B cell (primary cell): ENCODE measurements at regions not wholly inside any gene's neighbourhood (a gene's known extent, or its start where the extent isn't known, plus 50 kb on each side); places are given as distances from the start of the nearest gene placed in this dataset.

Experiments
- ATAC-seq: fragments of 200-7000 bp; cut with Tn5 transposase; one replicate; pipeline ENCODE4 v1.10.0; 2021; ENCODE audit warnings: low read depth, mild to moderate bottlenecking, moderate number of reproducible peaks, moderate library complexity
- CTCF ChIA-PET: fragments of 350-600 bp; sonication (Branson Sonifier 250); formaldehyde crosslinking; loops from one replicate; lab custom pipeline; 2021; ENCODE audit warnings: antibody characterized with exemption, inconsistent platforms; lab: Charles Lee
- POLR2A ChIA-PET: fragments of 350-600 bp; sonication (Branson Sonifier 250); formaldehyde crosslinking; loops from one replicate; lab custom pipeline; 2021; ENCODE audit warnings: antibody characterized with exemption; lab: Charles Lee
- DNase-seq: peaks from one replicate; pipeline ENCODE4 v3.0.0; 2013
- H2AFZ ChIP-seq: 2 replicates; pipeline ENCODE4 v1.6.1; 2012; ENCODE audit warnings: mild to moderate bottlenecking, low read depth, low read length; ENCODE audit not compliant: insufficient read depth, poor library complexity, severe bottlenecking
- H3K27ac ChIP-seq, 2 donors: 1 replicate in 1 of 2; 2 replicates in 1 of 2; pipeline ENCODE4 v1.5.1; 2012 to 2013; ENCODE audit warnings: low read length in 2 of 2, mild to moderate bottlenecking in 2 of 2, moderate library complexity in 1 of 2
- H3K27me3 ChIP-seq, 4 experiments: fragments of 200-600 bp in 1 of 4; sonication (generic) in 1 of 4; replicated peaks in 1 of 4; 1 replicate in 2 of 4; 2 replicates in 2 of 4; pipeline versions ENCODE4 v1.6.1 to v1.7.0; 2013 to 2016; ENCODE audit warnings: low read length in 3 of 4, mild to moderate bottlenecking in 2 of 4, mixed read lengths in 1 of 4, moderate library complexity in 1 of 4; ENCODE audit not compliant: insufficient read depth in 4 of 4, control insufficient read depth in 3 of 4; ENCODE audit errors: control extremely low read depth in 1 of 4
- H3K36me3 ChIP-seq, 2 experiments: replicated peaks in 1 of 2; 1 replicate in 1 of 2; 2 replicates in 1 of 2; pipeline versions ENCODE4 v1.6.1 to v1.7.1; 2013; ENCODE audit warnings: low read length in 1 of 2; ENCODE audit not compliant: insufficient read depth in 2 of 2, control insufficient read depth in 1 of 2; ENCODE audit errors: control extremely low read depth in 1 of 2, extremely low read depth in 1 of 2
- H3K4me1 ChIP-seq, 2 donors: fragments of 200-600 bp in 1 of 2; sonication (generic) in 1 of 2; 1 replicate in 1 of 2; 2 replicates in 1 of 2; pipeline versions ENCODE4 v1.5.1 to v1.6.1; 2013 to 2017; ENCODE audit warnings: low read length in 2 of 2; ENCODE audit not compliant: control insufficient read depth in 2 of 2, insufficient read depth in 2 of 2
- H3K4me2 ChIP-seq: replicated peaks from 2 replicates; pipeline ENCODE3; 2012; ENCODE audit warnings: mild to moderate bottlenecking, low read depth, low read length; ENCODE audit not compliant: poor library complexity, severe bottlenecking
- H3K4me3 ChIP-seq, 5 experiments: fragments of 200-600 bp in 1 of 5; sonication (generic) in 1 of 5; 1 replicate in 3 of 5; 2 replicates in 2 of 5; pipeline versions ENCODE4 v1.5.1 to v1.7.0; 2011 to 2016; ENCODE audit warnings: low read length in 4 of 5, mild to moderate bottlenecking in 4 of 5, low read depth in 2 of 5, control low read depth in 1 of 5, moderate library complexity in 1 of 5; ENCODE audit not compliant: insufficient read depth in 1 of 5; ENCODE audit errors: control extremely low read depth in 1 of 5, extremely low read depth in 1 of 5
- H3K79me2 ChIP-seq: fragments of 200-600 bp; sonication (generic); one replicate; pipeline ENCODE4 v1.6.0; 2016; ENCODE audit warnings: low read length; ENCODE audit not compliant: control insufficient read depth, insufficient read depth
- H3K9ac ChIP-seq: fragments of 200-600 bp; sonication (generic); 2 replicates; pipeline ENCODE4 v1.6.1; 2017; ENCODE audit warnings: mild to moderate bottlenecking, low read length, moderate library complexity
- H3K9me3 ChIP-seq, 3 donors: one replicate each; pipeline versions ENCODE4 v1.6.1 to v1.7.1; 2013; ENCODE audit warnings: low read length in 2 of 3; ENCODE audit not compliant: control insufficient read depth in 2 of 3, insufficient read depth in 1 of 3; ENCODE audit errors: control extremely low read depth in 1 of 3
- H4K20me1 ChIP-seq: 2 replicates; pipeline ENCODE4 v1.6.0; 2012; ENCODE audit warnings: mild to moderate bottlenecking, low read length; ENCODE audit not compliant: insufficient read depth, control insufficient read depth, poor library complexity, severe bottlenecking
- H3K27ac Mint-ChIP-seq: one replicate; pipeline ENCODE4 v1.8.0; 2021; ENCODE audit warnings: mixed read lengths
- H3K27me3 Mint-ChIP-seq: one replicate; pipeline ENCODE4 v1.8.0; 2021; ENCODE audit warnings: mixed read lengths
- H3K4me1 Mint-ChIP-seq: one replicate; pipeline ENCODE4 v1.8.0; 2021; ENCODE audit warnings: mixed read lengths
- H3K4me3 Mint-ChIP-seq: one replicate; pipeline ENCODE4 v1.8.0; 2021; ENCODE audit warnings: mixed read lengths
- H3K9me3 Mint-ChIP-seq: one replicate; pipeline ENCODE4 v1.8.0; 2022; ENCODE audit warnings: mixed read lengths; ENCODE audit not compliant: insufficient read depth
- EZH2 ChIP-seq: IDR thresholded peaks from 2 replicates; pipeline ENCODE4 v1.6.1; 2012; ENCODE audit warnings: borderline replicate concordance, low read depth, mild to moderate bottlenecking, moderate library complexity, low read length; ENCODE audit not compliant: insufficient read depth, poor library complexity, severe bottlenecking
- WGBS: methylation state at CpG from one replicate; pipeline ENCODE4 v1.1.5; 2013; ENCODE audit warnings: missing lambda C conversion rate; ENCODE audit not compliant: insufficient coverage; 5-methylcytosine and 5-hydroxymethylcytosine counted together
- intact Hi-C: fragments of 100-400 bp; cut with micrococcal nuclease; formaldehyde crosslinking; loops from one replicate; pipeline ENCODE4 v1.10.0; 2022
- TF ChIP-seq, protein P1 (sequence below): fragments of 200-600 bp; IDR thresholded peaks from one replicate; pipeline ENCODE4 v1.8.0; 2022; ENCODE audit warnings: antibody characterized with exemption, mild to moderate bottlenecking

DNA sequence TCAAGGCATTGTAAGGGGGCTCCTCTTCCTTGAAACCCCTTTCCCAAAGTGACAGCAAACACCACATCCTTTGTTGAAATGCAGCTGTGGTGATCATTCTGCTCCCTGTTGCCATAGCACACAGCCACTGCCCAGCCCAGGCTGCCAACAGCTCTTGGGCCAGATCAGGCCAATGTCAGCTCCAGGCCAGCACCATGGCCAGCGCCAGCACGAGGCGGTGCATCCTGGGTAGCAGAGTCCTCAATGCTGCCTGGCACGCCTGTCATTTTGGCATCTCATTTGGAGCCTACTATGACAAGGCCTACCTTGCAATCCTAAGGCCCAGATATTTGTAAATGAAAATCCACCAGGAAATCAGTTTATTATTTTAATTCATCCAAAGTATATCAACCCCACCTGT, 390.6 kb downstream of the DNAH5 start:
- ATAC-seq (no peak), DNase-seq (no peak)
- Histone ChIP-seq H3K27ac (no peak overlapping the region), H3K9me3 (peaks cover 0 to 4% (median 0%) of the 10 kb centered on the region in 3 donors), H3K79me2 (no peaks in the 10 kb centered on the region), H3K36me3 (no peaks in the 10 kb centered on the region), H3K4me1 (no peaks in the 10 kb centered on the region), H3K27me3 (no peaks in the 10 kb centered on the region), H3K4me3 (no peak overlapping the region), H3K9ac (no peak overlapping the region), H3K4me2 (no peak overlapping the region), H4K20me1 (no peaks in the 10 kb centered on the region), H2AFZ (no peak overlapping the region)
- 32% methylated on average over 3 of the region's 4 CpGs for WGBS
- Mint-ChIP-seq H3K4me1 (no peaks in the 10 kb centered on the region), H3K27me3 (no peaks in the 10 kb centered on the region), H3K4me3 (no peak overlapping the region), H3K27ac (no peak overlapping the region), H3K9me3 (peaks cover 5% of the 10 kb centered on the region)
- POLR2A ChIA-PET = no interaction called here
- intact Hi-C loops = no loop called here
- CTCF ChIA-PET = no interaction called here
- no peak for TF ChIP-seq EZH2
- TF ChIP-seq, protein P1, sequence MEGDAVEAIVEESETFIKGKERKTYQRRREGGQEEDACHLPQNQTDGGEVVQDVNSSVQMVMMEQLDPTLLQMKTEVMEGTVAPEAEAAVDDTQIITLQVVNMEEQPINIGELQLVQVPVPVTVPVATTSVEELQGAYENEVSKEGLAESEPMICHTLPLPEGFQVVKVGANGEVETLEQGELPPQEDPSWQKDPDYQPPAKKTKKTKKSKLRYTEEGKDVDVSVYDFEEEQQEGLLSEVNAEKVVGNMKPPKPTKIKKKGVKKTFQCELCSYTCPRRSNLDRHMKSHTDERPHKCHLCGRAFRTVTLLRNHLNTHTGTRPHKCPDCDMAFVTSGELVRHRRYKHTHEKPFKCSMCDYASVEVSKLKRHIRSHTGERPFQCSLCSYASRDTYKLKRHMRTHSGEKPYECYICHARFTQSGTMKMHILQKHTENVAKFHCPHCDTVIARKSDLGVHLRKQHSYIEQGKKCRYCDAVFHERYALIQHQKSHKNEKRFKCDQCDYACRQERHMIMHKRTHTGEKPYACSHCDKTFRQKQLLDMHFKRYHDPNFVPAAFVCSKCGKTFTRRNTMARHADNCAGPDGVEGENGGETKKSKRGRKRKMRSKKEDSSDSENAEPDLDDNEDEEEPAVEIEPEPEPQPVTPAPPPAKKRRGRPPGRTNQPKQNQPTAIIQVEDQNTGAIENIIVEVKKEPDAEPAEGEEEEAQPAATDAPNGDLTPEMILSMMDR = no peak

DNA sequence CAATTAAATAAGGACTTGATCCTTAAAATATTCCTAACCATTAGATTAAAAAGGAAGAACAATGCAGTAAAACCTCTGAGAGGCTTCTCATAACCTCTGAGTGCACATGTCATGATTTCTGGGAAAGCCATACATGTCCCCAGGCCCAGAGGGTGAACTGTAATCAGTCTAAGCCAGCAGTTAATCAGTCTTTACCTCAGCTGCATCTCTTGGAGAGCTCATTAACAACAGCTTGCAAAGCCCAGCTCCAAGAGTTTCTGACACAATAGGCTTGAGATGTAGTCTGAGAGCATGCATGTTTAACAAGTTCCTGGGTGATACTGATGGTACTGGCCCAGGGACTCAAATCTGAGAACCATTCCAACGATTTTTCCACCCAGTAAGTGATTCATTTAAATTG, 392.1 kb downstream of the DNAH5 start:
- H3K9me3 ChIP-seq = peaks cover 0 to 4% (median 0%) of the 10 kb centered on the region in 3 donors
- H3K9ac ChIP-seq = no peak overlapping the region
- POLR2A ChIA-PET = no interaction called here
- intact Hi-C loops = no loop called here
- H3K27me3 ChIP-seq = no peaks in the 10 kb centered on the region
- H3K27ac ChIP-seq = no peak overlapping the region
- CTCF ChIA-PET = no interaction called here
- H3K27me3 Mint-ChIP-seq = no peaks in the 10 kb centered on the region
- no peak overlapping the region for H3K4me3 ChIP-seq
- 44% methylated on average over 1 of the region's 1 CpG for WGBS
- no peak overlapping the region for H3K27ac Mint-ChIP-seq
- ATAC-seq (no peak), DNase-seq (no peak)
- H3K4me1 Mint-ChIP-seq = no peaks in the 10 kb centered on the region
- peaks cover 4% of the 10 kb centered on the region for H3K9me3 Mint-ChIP-seq
- H2AFZ ChIP-seq = no peak overlapping the region
- H3K36me3 ChIP-seq = no peaks in the 10 kb centered on the region
- H4K20me1 ChIP-seq = no peaks in the 10 kb centered on the region
- H3K4me1 ChIP-seq = no peaks in the 10 kb centered on the region
- no peak overlapping the region for H3K4me2 ChIP-seq
- no peaks in the 10 kb centered on the region for H3K79me2 ChIP-seq
- TF ChIP-seq, protein P1 = no peak
- TF ChIP-seq EZH2 = no peak
- H3K4me3 Mint-ChIP-seq = no peak overlapping the region
